OCI-LY7 (cell line): ENCODE measurements at regions not wholly inside any gene's neighbourhood (a gene's known extent, or its start where the extent isn't known, plus 50 kb on each side); places are given as distances from the start of the nearest gene placed in this dataset.

ENCODE experiments used
- BruUV-seq: library from RNA; stranded (reverse); fragments of 400-500 nt; replicated peaks from 2 replicates; lab custom pipeline; 2021; lab: Mats Ljungman, UMichigan
- CTCF ChIA-PET: fragments of 300-600 bp; sonication (Branson Sonifier 250); formaldehyde crosslinking; loops from one replicate; lab custom pipeline; 2022; ENCODE audit warnings: antibody characterized with exemption; ENCODE audit not compliant: unreplicated experiment; lab: Charles Lee
- POLR2A ChIA-PET: fragments of 300-600 bp; sonication (Branson Sonifier 250); formaldehyde crosslinking; loops from one replicate; lab custom pipeline; 2022; ENCODE audit warnings: antibody characterized with exemption; lab: Charles Lee
- DNase-seq: peaks from one replicate; pipeline ENCODE4 v3.0.0-alpha.2; 2015; ENCODE audit warnings: low spot score
- H2AFZ ChIP-seq: fragments of 200-600 bp; sonication (generic), shearing (Covaris generic); 2 replicates; pipeline ENCODE4 v1.6.1; 2014; ENCODE audit warnings: mild to moderate bottlenecking, antibody characterized with exemption, low read length, moderate library complexity
- H3K27ac ChIP-seq: fragments of 200-600 bp; sonication (generic); 2 replicates; pipeline ENCODE4 v1.5.1; 2014; ENCODE audit warnings: mixed run types, low read depth, mild to moderate bottlenecking, moderate library complexity, low read length, inconsistent platforms; ENCODE audit not compliant: poor library complexity, severe bottlenecking
- H3K36me3 ChIP-seq: fragments of 200-600 bp; sonication (generic); 2 replicates; pipeline ENCODE4 v1.6.1; 2014; ENCODE audit warnings: mild to moderate bottlenecking, antibody characterized with exemption, low read length, moderate library complexity, mixed read lengths; ENCODE audit not compliant: insufficient read depth
- H3K4me1 ChIP-seq: fragments of 200-600 bp; sonication (generic); 2 replicates; pipeline ENCODE4 v1.5.1; 2014; ENCODE audit warnings: mild to moderate bottlenecking, low read length; ENCODE audit not compliant: insufficient read depth, poor library complexity, severe bottlenecking
- H3K4me2 ChIP-seq: fragments of 200-600 bp; sonication (generic); 2 replicates; pipeline ENCODE4 v1.6.1; 2014; ENCODE audit warnings: mild to moderate bottlenecking, low read length
- H3K4me3 ChIP-seq: fragments of 200-600 bp; sonication (generic); 2 replicates; pipeline ENCODE4 v1.5.1; 2014; ENCODE audit warnings: mild to moderate bottlenecking, low read depth, low read length; ENCODE audit not compliant: poor library complexity, severe bottlenecking
- H3K79me2 ChIP-seq: fragments of 200-600 bp; sonication (generic); 2 replicates; pipeline ENCODE4 v1.6.1; 2016; ENCODE audit warnings: low read depth, mild to moderate bottlenecking, low read length, moderate library complexity, mixed read lengths; ENCODE audit not compliant: insufficient read depth
- H3K9me2 ChIP-seq: fragments of 200-600 bp; sonication (generic); 2 replicates; pipeline ENCODE4 v1.6.1; 2016; ENCODE audit warnings: mild to moderate bottlenecking, low read length, mixed read lengths; ENCODE audit not compliant: insufficient read depth
- H3K9me3 ChIP-seq: fragments of 200-600 bp; sonication (generic); 2 replicates; pipeline ENCODE4 v1.6.1; 2014; ENCODE audit warnings: mild to moderate bottlenecking, mixed run types, low read length, mixed read lengths
- H4K20me1 ChIP-seq: fragments of 200-600 bp; sonication (generic); 2 replicates; pipeline ENCODE4 v1.6.1; 2014; ENCODE audit warnings: mild to moderate bottlenecking, antibody characterized with exemption, low read length, moderate library complexity, mixed read lengths; ENCODE audit not compliant: insufficient read depth
- EZH2phosphoT487 ChIP-seq: fragments of 200-600 bp; sonication (generic); IDR thresholded peaks from 2 replicates; pipeline ENCODE4 v1.6.1; 2018; ENCODE audit warnings: low read depth, borderline replicate concordance, mild to moderate bottlenecking, mixed run types, antibody characterized with exemption, low read length, moderate library complexity, mixed read lengths
- intact Hi-C: fragments of 100-400 bp; cut with micrococcal nuclease; formaldehyde crosslinking; loops from one replicate; pipeline ENCODE4 v1.10.0; 2022; ENCODE audit not compliant: unreplicated experiment
- TF ChIP-seq, protein P1 (sequence below): fragments of 200-600 bp; sonication (generic); conservative IDR thresholded peaks from 2 replicates; pipeline ENCODE4 v1.5.1; 2014; ENCODE audit warnings: mild to moderate bottlenecking, antibody characterized with exemption, low read length, moderate library complexity, mixed read lengths

DNA sequence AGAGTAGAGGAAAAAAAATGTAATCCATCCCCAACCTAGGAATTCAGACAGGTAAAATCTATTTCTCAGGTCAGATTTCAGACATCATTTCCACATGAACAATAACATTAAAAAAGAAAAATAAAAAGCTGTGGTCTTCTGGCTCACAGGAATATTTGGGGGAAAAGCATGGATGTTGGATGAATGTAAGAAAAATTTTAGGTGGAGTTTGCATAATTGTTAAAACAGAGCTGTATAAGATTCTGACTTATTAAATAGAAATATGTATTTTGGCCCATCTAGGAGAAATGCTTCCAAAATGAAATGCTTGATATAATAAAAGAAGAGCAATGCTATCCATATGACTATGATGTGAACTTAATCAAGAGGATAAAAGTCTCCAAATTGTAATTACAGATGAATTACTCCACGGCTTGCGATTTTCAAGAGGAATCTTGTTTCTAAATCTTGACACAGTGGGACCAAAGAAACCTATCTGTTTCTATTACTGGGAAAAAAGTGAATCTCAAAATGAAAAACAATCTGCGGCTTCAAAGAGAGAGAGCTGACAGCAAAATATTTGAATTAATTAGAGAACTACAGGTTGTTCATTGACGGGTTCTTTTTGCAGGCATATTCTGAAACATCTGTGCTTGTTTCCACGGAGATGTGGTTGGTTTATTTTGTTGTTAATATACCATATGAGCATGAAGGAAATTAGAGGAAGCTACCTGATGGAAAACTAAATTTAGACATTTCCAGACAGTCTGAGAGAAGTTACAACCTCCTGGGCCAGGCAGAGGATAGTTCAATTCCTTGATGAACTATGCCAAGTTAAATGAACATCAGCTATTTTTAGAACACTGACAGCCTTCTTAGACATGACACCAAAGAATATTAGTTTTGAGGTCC, 468.7 kb downstream of the PID1 start:
- intact Hi-C loops: no loop called here
- Histone ChIP-seq H3K4me2 (no peak overlapping the region), H3K36me3 (no peaks in the 10 kb centered on the region), H4K20me1 (no peaks in the 10 kb centered on the region), H3K79me2 (no peaks in the 10 kb centered on the region), H3K9me2 (no peaks in the 10 kb centered on the region), H3K27ac (no peak overlapping the region), H2AFZ (no peak overlapping the region), H3K4me1 (no peaks in the 10 kb centered on the region), H3K4me3 (no peak overlapping the region), H3K9me3 (no peaks in the 10 kb centered on the region)
- no peak for DNase-seq
- ChIA-PET POLR2A (interaction anchor here (1.0 kb wide), 1 partner anchor 48 kb away, joined by 3 read pairs; no protein-coding TSS in a partner anchor), CTCF (no interaction called here)
- no TSS peak for BruUV-seq
- no peak for TF ChIP-seq EZH2phosphoT487
- TF ChIP-seq, protein P1, sequence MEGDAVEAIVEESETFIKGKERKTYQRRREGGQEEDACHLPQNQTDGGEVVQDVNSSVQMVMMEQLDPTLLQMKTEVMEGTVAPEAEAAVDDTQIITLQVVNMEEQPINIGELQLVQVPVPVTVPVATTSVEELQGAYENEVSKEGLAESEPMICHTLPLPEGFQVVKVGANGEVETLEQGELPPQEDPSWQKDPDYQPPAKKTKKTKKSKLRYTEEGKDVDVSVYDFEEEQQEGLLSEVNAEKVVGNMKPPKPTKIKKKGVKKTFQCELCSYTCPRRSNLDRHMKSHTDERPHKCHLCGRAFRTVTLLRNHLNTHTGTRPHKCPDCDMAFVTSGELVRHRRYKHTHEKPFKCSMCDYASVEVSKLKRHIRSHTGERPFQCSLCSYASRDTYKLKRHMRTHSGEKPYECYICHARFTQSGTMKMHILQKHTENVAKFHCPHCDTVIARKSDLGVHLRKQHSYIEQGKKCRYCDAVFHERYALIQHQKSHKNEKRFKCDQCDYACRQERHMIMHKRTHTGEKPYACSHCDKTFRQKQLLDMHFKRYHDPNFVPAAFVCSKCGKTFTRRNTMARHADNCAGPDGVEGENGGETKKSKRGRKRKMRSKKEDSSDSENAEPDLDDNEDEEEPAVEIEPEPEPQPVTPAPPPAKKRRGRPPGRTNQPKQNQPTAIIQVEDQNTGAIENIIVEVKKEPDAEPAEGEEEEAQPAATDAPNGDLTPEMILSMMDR: no peak

GRCh38 chr2:228801451-228801850, 469.6 kb downstream of the PID1 start:
- no peaks in the 10 kb centered on the region for H3K36me3 ChIP-seq
- no peak for DNase-seq
- no peak overlapping the region for H3K4me3 ChIP-seq
- POLR2A ChIA-PET: interaction anchor here (0.5 to 1.0 kb wide), 5 partner anchors 20 to 1312 kb away, joined by 3 read pairs; no protein-coding TSS in a partner anchor
- no peaks in the 10 kb centered on the region for H3K9me3 ChIP-seq
- no peaks in the 10 kb centered on the region for H3K9me2 ChIP-seq
- H4K20me1 ChIP-seq: no peaks in the 10 kb centered on the region
- H3K4me2 ChIP-seq: no peak overlapping the region
- no peak overlapping the region for H2AFZ ChIP-seq
- H3K79me2 ChIP-seq: no peaks in the 10 kb centered on the region
- intact Hi-C loops: no loop called here
- no TSS peak for BruUV-seq
- no peaks in the 10 kb centered on the region for H3K4me1 ChIP-seq
- H3K27ac ChIP-seq: no peak overlapping the region
- TF ChIP-seq, protein P1: no peak
- TF ChIP-seq EZH2phosphoT487: no peak
- CTCF ChIA-PET: no interaction called here

DNA sequence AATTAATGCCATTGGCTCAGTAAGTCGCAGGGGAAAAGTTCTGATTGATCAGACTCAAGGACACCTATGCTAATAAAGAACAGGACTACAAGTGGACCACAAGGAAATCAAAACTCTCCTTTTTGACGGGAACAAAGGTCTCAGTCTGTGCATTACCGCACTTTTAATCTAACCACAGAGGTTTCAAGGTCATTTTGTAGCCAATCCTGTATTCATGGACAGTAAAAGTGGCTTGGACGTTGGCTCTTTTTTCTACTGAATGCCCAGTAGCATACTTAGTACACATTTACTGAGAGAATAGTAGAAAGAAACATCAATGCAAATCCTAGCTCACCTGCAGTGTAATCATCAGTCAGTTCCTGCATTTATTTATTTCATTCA, 471.9 kb downstream of the PID1 start:
- H3K4me3 ChIP-seq: no peak overlapping the region
- H3K79me2 ChIP-seq: no peaks in the 10 kb centered on the region
- no TSS peak for BruUV-seq
- H3K4me1 ChIP-seq: no peaks in the 10 kb centered on the region
- ChIA-PET CTCF (no interaction called here), POLR2A (interaction anchor here (0.6 to 0.8 kb wide), 2 partner anchors 14 to 130 kb away, joined by 3 read pairs; no protein-coding TSS in a partner anchor)
- no peaks in the 10 kb centered on the region for H4K20me1 ChIP-seq
- no peak overlapping the region for H2AFZ ChIP-seq
- H3K36me3 ChIP-seq: no peaks in the 10 kb centered on the region
- no peaks in the 10 kb centered on the region for H3K9me3 ChIP-seq
- H3K9me2 ChIP-seq: no peaks in the 10 kb centered on the region
- H3K4me2 ChIP-seq: no peak overlapping the region
- no peak overlapping the region for H3K27ac ChIP-seq
- TF ChIP-seq, protein P1: no peak
- TF ChIP-seq EZH2phosphoT487: no peak
- DNase-seq: no peak
- intact Hi-C loops: no loop called here
